ENCODE measurements at regions not wholly inside any gene's neighbourhood (a gene's known extent, or its start where the extent isn't known, plus 50 kb on each side); places are given as distances from the start of the nearest gene placed in this dataset.
"Not testable (repeated sequence)": the region's sequence is repeated elsewhere in the genome, so short reads cannot be mapped to it uniquely, and the experiment has no call there.

- DNase-seq (ENCODE audit: low spot score in 2 of 2) = no peak
- FAIRE-seq = no peak
Observed at GRCh38 chr18:5726011-5726410, 169.3 kb downstream of the TMEM200C start.

- FAIRE-seq = no peak
- no peak for DNase-seq (ENCODE audit: low spot score in 2 of 2)
Observed at GRCh38 chr18:5721924-5722323, 173.4 kb downstream of the TMEM200C start.

GRCh38 chr18:5720132-5720531 is 175.2 kb downstream of the TMEM200C start:
- DNase-seq (ENCODE audit: low spot score in 2 of 2) (no peak), FAIRE-seq (no peak)

- FAIRE-seq (no peak), DNase-seq (ENCODE audit: low spot score in 2 of 2) (no peak)
Observed at GRCh38 chr18:5717256-5717655, 173.5 kb upstream of the EPB41L3 start.

- no peak for DNase-seq (ENCODE audit: low spot score in 2 of 2)
- FAIRE-seq = no peak
Observed at GRCh38 chr18:5710676-5711075, 166.9 kb upstream of the EPB41L3 start.

GRCh38 chr18:5710235-5710634 is 166.4 kb upstream of the EPB41L3 start:
- no peak for DNase-seq (ENCODE audit: low spot score in 2 of 2)
- no peak for FAIRE-seq

- FAIRE-seq (no peak), DNase-seq (ENCODE audit: low spot score in 2 of 2) (no peak)
Observed at GRCh38 chr18:5709476-5710095, 165.8 kb upstream of the EPB41L3 start.

GRCh38 chr18:5707586-5707985 is 163.8 kb upstream of the EPB41L3 start:
- DNase-seq (ENCODE audit: low spot score in 2 of 2) (no peak), FAIRE-seq (no peak)

GRCh38 chr18:5705393-5705792 is 161.6 kb upstream of the EPB41L3 start:
- no peak for FAIRE-seq

GRCh38 chr18:5704847-5705246 is 161.1 kb upstream of the EPB41L3 start:
- DNase-seq (ENCODE audit: low spot score in 2 of 2) (no peak), FAIRE-seq (no peak)

More at GRCh38 chr18:5705393-5705792, 161.6 kb upstream of the EPB41L3 start:
- no peak for DNase-seq (ENCODE audit: low spot score in 2 of 2)

- not testable (repeated sequence) for FAIRE-seq; DNase-seq (ENCODE audit: low spot score in 2 of 2)
Observed at GRCh38 chr18:5702016-5702415, 158.2 kb upstream of the EPB41L3 start.

GRCh38 chr18:5693699-5694294 is 150.0 kb upstream of the EPB41L3 start:
- FAIRE-seq = no peak
- no peak for DNase-seq (ENCODE audit: low spot score in 2 of 2)

GRCh38 chr18:5678779-5679406 is 135.1 kb upstream of the EPB41L3 start:
- DNase-seq (ENCODE audit: low spot score in 2 of 2) (no peak), FAIRE-seq (no peak)

GRCh38 chr18:5678278-5678677 is 134.5 kb upstream of the EPB41L3 start:
- no peak for FAIRE-seq

GRCh38 chr18:5673616-5674015 is 129.8 kb upstream of the EPB41L3 start:
- DNase-seq (ENCODE audit: low spot score in 2 of 2) = no peak
- FAIRE-seq = no peak

More at GRCh38 chr18:5678278-5678677, 134.5 kb upstream of the EPB41L3 start:
- DNase-seq (ENCODE audit: low spot score in 2 of 2) = no peak

- DNase-seq (ENCODE audit: low spot score in 2 of 2) = no peak
- no peak for FAIRE-seq
Observed at GRCh38 chr18:5669585-5669984, 125.8 kb upstream of the EPB41L3 start.

- DNase-seq (ENCODE audit: low spot score in 2 of 2) = no peak
- FAIRE-seq = no peak
Observed at GRCh38 chr18:5668087-5668715, 124.4 kb upstream of the EPB41L3 start.

- no peak for DNase-seq (ENCODE audit: low spot score in 2 of 2)
- no peak for FAIRE-seq
Observed at GRCh38 chr18:5667356-5667755, 123.6 kb upstream of the EPB41L3 start.

- DNase-seq (ENCODE audit: low spot score in 2 of 2) (no peak), FAIRE-seq (no peak)
Observed at GRCh38 chr18:5662586-5663090, 118.8 kb upstream of the EPB41L3 start.

GRCh38 chr18:5661179-5661578 is 117.4 kb upstream of the EPB41L3 start:
- no peak for DNase-seq (ENCODE audit: low spot score in 2 of 2)
- FAIRE-seq = no peak

- FAIRE-seq (no peak), DNase-seq (ENCODE audit: low spot score in 2 of 2) (no peak)
Observed at GRCh38 chr18:5653802-5654201, 110.0 kb upstream of the EPB41L3 start.

Data from frontal cortex (tissue), 3 donors.